GM23338 (cell line): ENCODE measurements at regions not wholly inside any gene's neighbourhood (a gene's known extent, or its start where the extent isn't known, plus 50 kb on each side); places are given as distances from the start of the nearest gene placed in this dataset.

ENCODE experiments used
- CREB1 ChIP-seq: fragments of 250-450 bp; sonication (Bioruptor Pico); IDR thresholded peaks from 2 replicates; pipeline ENCODE4 v1.5.0; 2020; ENCODE audit warnings: low read depth, mild to moderate bottlenecking, moderate library complexity
- EZH2 ChIP-seq: fragments of 200-600 bp; sonication (generic); IDR thresholded peaks from one replicate; pipeline ENCODE4 v1.8.0; 2017; ENCODE audit warnings: antibody characterized with exemption, mild to moderate bottlenecking, low read depth; ENCODE audit not compliant: unreplicated experiment
- EZH2phosphoT487 ChIP-seq: fragments of 200-600 bp; sonication (generic); IDR thresholded peaks from one replicate; pipeline ENCODE4 v1.8.1; 2018; ENCODE audit warnings: antibody characterized with exemption; ENCODE audit not compliant: unreplicated experiment
- JUNB ChIP-seq: IDR thresholded peaks from one replicate; pipeline ENCODE4 v1.6.1; 2016; ENCODE audit warnings: antibody characterized with exemption; ENCODE audit not compliant: unreplicated experiment
- POLR2AphosphoS5 ChIP-seq: IDR thresholded peaks from 2 replicates; pipeline ENCODE4 v1.6.1; 2016; ENCODE audit warnings: antibody characterized with exemption, low read depth
- REST ChIP-seq: IDR thresholded peaks from one replicate; pipeline ENCODE4 v1.6.1; 2018; ENCODE audit warnings: antibody characterized with exemption; ENCODE audit not compliant: unreplicated experiment
- TF ChIP-seq, protein P1 (sequence below), 2 experiments: fragments of 200-600 bp in 1 of 2; sonication (generic) in 1 of 2; conservative IDR thresholded peaks; 2 replicates each; pipeline versions ENCODE4 v1.5.1 to v1.6.1; 2016 to 2017; ENCODE audit warnings: antibody characterized with exemption in 2 of 2, low read depth in 2 of 2, mild to moderate bottlenecking in 2 of 2, moderate library complexity in 1 of 2
- TF ChIP-seq, protein P2 (sequence below): IDR thresholded peaks from 2 replicates; pipeline ENCODE4 v1.6.1; 2016; ENCODE audit warnings: antibody characterized with exemption
- TF ChIP-seq, protein P3 (sequence below): fragments of 250-450 bp; sonication (Bioruptor Pico); IDR thresholded peaks from 2 replicates; pipeline ENCODE4 v1.5.0; 2020; ENCODE audit warnings: mild to moderate bottlenecking, moderate library complexity

DNA sequence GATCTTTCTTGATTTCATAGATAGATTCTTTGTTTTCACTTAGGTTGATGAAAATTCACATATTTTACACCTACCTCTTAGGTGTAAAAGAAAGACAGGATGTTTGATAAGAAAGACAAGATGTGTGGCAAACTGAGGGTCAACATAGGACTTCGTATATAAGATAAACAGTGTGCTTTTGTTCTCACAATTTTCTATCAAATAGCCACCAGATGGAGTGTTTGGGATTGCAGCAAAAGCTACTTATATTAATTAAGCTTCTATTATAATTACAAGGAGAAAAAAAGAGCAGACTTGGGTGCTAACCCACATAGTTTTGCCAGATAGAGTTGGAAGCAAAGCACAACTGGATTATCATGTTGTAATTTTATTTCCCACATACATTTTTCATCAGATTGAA is 232.9 kb downstream of the CDH7 start:
- TF ChIP-seq, protein P1, sequence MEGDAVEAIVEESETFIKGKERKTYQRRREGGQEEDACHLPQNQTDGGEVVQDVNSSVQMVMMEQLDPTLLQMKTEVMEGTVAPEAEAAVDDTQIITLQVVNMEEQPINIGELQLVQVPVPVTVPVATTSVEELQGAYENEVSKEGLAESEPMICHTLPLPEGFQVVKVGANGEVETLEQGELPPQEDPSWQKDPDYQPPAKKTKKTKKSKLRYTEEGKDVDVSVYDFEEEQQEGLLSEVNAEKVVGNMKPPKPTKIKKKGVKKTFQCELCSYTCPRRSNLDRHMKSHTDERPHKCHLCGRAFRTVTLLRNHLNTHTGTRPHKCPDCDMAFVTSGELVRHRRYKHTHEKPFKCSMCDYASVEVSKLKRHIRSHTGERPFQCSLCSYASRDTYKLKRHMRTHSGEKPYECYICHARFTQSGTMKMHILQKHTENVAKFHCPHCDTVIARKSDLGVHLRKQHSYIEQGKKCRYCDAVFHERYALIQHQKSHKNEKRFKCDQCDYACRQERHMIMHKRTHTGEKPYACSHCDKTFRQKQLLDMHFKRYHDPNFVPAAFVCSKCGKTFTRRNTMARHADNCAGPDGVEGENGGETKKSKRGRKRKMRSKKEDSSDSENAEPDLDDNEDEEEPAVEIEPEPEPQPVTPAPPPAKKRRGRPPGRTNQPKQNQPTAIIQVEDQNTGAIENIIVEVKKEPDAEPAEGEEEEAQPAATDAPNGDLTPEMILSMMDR (conservative IDR thresholded peaks at IDR 0.05; ENCODE audit: low read depth in 2 of 2): peak; percentile 28 to 29; a peak in 2 of 4 replicates
- TF ChIP-seq EZH2 (no peak), EZH2phosphoT487 (no peak), REST (no peak), CREB1 (no peak), JUNB (no peak), POLR2AphosphoS5 (no peak)
- TF ChIP-seq, protein P2, sequence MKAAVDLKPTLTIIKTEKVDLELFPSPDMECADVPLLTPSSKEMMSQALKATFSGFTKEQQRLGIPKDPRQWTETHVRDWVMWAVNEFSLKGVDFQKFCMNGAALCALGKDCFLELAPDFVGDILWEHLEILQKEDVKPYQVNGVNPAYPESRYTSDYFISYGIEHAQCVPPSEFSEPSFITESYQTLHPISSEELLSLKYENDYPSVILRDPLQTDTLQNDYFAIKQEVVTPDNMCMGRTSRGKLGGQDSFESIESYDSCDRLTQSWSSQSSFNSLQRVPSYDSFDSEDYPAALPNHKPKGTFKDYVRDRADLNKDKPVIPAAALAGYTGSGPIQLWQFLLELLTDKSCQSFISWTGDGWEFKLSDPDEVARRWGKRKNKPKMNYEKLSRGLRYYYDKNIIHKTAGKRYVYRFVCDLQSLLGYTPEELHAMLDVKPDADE: no peak
- TF ChIP-seq, protein P3, sequence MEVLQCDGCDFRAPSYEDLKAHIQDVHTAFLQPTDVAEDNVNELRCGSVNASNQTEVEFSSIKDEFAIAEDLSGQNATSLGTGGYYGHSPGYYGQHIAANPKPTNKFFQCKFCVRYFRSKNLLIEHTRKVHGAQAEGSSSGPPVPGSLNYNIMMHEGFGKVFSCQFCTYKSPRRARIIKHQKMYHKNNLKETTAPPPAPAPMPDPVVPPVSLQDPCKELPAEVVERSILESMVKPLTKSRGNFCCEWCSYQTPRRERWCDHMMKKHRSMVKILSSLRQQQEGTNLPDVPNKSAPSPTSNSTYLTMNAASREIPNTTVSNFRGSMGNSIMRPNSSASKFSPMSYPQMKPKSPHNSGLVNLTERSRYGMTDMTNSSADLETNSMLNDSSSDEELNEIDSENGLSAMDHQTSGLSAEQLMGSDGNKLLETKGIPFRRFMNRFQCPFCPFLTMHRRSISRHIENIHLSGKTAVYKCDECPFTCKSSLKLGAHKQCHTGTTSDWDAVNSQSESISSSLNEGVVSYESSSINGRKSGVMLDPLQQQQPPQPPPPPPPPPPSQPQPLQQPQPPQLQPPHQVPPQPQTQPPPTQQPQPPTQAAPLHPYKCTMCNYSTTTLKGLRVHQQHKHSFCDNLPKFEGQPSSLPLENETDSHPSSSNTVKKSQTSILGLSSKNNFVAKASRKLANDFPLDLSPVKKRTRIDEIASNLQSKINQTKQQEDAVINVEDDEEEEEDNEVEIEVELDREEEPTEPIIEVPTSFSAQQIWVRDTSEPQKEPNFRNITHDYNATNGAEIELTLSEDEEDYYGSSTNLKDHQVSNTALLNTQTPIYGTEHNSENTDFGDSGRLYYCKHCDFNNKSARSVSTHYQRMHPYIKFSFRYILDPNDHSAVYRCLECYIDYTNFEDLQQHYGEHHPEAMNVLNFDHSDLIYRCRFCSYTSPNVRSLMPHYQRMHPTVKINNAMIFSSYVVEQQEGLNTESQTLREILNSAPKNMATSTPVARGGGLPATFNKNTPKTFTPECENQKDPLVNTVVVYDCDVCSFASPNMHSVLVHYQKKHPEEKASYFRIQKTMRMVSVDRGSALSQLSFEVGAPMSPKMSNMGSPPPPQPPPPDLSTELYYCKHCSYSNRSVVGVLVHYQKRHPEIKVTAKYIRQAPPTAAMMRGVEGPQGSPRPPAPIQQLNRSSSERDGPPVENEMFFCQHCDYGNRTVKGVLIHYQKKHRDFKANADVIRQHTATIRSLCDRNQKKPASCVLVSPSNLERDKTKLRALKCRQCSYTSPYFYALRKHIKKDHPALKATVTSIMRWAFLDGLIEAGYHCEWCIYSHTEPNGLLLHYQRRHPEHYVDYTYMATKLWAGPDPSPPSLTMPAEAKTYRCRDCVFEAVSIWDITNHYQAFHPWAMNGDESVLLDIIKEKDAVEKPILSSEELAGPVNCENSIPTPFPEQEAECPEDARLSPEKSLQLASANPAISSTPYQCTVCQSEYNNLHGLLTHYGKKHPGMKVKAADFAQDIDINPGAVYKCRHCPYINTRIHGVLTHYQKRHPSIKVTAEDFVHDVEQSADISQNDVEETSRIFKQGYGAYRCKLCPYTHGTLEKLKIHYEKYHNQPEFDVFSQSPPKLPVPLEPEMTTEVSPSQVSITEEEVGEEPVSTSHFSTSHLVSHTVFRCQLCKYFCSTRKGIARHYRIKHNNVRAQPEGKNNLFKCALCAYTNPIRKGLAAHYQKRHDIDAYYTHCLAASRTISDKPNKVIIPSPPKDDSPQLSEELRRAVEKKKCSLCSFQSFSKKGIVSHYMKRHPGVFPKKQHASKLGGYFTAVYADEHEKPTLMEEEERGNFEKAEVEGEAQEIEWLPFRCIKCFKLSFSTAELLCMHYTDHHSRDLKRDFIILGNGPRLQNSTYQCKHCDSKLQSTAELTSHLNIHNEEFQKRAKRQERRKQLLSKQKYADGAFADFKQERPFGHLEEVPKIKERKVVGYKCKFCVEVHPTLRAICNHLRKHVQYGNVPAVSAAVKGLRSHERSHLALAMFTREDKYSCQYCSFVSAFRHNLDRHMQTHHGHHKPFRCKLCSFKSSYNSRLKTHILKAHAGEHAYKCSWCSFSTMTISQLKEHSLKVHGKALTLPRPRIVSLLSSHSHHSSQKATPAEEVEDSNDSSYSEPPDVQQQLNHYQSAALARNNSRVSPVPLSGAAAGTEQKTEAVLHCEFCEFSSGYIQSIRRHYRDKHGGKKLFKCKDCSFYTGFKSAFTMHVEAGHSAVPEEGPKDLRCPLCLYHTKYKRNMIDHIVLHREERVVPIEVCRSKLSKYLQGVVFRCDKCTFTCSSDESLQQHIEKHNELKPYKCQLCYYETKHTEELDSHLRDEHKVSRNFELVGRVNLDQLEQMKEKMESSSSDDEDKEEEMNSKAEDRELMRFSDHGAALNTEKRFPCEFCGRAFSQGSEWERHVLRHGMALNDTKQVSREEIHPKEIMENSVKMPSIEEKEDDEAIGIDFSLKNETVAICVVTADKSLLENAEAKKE (CRISPR knock-in tag): no peak
